SK-N-MC (cell line): ENCODE measurements at regions not wholly inside any gene's neighbourhood (a gene's known extent, or its start where the extent isn't known, plus 50 kb on each side); places are given as distances from the start of the nearest gene placed in this dataset.

Experiments
- EZH2 ChIP-seq: fragments of 200-600 bp; sonication (generic); IDR thresholded peaks from one replicate; pipeline ENCODE4 v1.6.1; 2017; ENCODE audit warnings: antibody characterized with exemption
- FOXP2 ChIP-seq: optimal IDR thresholded peaks from 2 replicates; pipeline ENCODE3; 2011; ENCODE audit warnings: mild to moderate bottlenecking, moderate library complexity; ENCODE audit not compliant: insufficient read depth; ENCODE audit errors: extremely low read length, control extremely low read depth
- POLR2AphosphoS5 ChIP-seq: IDR thresholded peaks from 2 replicates; pipeline ENCODE4 v1.6.1; 2012; ENCODE audit warnings: mild to moderate bottlenecking, low read depth, low read length, borderline replicate concordance

DNA sequence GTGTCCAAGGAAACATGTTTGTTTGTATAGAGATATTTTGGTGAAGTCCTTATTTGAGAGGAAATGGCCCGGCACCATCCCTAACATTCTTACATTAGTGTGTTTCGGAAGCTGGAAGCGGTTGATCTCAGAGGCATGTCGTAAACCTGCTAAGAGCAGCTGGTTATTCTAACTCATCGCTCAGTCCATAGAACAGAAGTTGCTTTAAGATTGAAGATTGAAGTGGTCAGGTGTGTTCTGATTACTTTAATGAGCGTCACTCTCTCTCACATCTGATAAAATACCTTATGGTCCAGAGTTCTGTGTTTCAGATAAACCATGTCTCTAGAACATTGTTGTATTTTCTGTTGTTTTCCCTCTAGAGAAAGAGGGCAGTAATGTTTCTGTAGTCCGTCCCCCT is 60.2 kb upstream of the FLT1 start:
- no peak for TF ChIP-seq EZH2
- TF ChIP-seq POLR2AphosphoS5: no peak
- no peak for TF ChIP-seq FOXP2
